ENCODE measurements at regions not wholly inside any gene's neighbourhood (a gene's known extent, or its start where the extent isn't known, plus 50 kb on each side); places are given as distances from the start of the nearest gene placed in this dataset.

DNA sequence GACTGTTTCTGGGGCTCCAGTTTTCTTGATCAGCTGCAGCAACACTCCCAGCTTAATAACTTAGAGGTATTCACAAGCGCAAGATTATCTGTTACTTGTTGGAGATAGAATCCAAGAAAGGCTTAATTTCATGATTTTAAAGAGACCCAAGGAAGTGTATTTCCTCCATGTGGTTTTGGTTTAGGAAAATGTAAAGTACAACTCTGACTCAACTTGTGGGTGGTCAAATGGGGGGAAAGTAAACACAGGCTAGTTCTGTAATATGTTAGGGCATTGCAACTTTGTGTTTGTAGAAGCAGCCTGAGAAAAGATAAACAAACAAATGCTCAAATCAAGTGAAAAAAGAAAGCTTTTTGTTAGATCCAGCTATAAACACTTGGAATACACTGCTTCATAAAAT lies 90.1 kb upstream of the COL3A1 start:
- no peak for TF ChIP-seq NR2C2 (CRISPR knock-in tag; IDR thresholded peaks at IDR 0.05)
- TF ChIP-seq, protein P1, sequence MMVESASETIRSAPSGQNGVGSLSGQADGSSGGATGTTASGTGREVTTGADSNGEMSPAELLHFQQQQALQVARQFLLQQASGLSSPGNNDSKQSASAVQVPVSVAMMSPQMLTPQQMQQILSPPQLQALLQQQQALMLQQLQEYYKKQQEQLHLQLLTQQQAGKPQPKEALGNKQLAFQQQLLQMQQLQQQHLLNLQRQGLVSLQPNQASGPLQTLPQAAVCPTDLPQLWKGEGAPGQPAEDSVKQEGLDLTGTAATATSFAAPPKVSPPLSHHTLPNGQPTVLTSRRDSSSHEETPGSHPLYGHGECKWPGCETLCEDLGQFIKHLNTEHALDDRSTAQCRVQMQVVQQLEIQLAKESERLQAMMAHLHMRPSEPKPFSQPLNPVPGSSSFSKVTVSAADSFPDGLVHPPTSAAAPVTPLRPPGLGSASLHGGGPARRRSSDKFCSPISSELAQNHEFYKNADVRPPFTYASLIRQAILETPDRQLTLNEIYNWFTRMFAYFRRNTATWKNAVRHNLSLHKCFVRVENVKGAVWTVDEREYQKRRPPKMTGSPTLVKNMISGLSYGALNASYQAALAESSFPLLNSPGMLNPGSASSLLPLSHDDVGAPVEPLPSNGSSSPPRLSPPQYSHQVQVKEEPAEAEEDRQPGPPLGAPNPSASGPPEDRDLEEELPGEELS (CRISPR knock-in tag; IDR thresholded peaks at IDR 0.05) = no peak
- no peak for TF ChIP-seq RELA (CRISPR knock-in tag; IDR thresholded peaks at IDR 0.05; ENCODE audit: borderline replicate concordance)
- TF ChIP-seq NFE2L1 (CRISPR knock-in tag; IDR thresholded peaks at IDR 0.05) = no peak
- no peak for TF ChIP-seq MYBL2 (CRISPR knock-in tag; IDR thresholded peaks at IDR 0.05)
- TF ChIP-seq PRRX2 (CRISPR knock-in tag; IDR thresholded peaks at IDR 0.05) = no peak
- TF ChIP-seq, protein P2, sequence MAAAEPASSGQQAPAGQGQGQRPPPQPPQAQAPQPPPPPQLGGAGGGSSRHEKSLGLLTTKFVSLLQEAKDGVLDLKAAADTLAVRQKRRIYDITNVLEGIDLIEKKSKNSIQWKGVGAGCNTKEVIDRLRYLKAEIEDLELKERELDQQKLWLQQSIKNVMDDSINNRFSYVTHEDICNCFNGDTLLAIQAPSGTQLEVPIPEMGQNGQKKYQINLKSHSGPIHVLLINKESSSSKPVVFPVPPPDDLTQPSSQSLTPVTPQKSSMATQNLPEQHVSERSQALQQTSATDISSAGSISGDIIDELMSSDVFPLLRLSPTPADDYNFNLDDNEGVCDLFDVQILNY (CRISPR knock-in tag; IDR thresholded peaks at IDR 0.05) = no peak
- no peak for TF ChIP-seq SP1 (CRISPR knock-in tag; conservative IDR thresholded peaks at IDR 0.05)
- H3K36me3 Mint-ChIP-seq = no peaks in the 10 kb centered on the region; the same call in 1 of the 2 replicates
- ChIA-PET CTCF (no interaction called here), POLR2A (no interaction called here)
- DNase-seq (ENCODE audit: low spot score) = no peak
- H3K4me3 Mint-ChIP-seq = no peak overlapping the region
- H3K27ac Mint-ChIP-seq = no peak overlapping the region
- H3K4me1 Mint-ChIP-seq = no peaks in the 10 kb centered on the region
- no peak for ATAC-seq
- peaks cover 7% of the 10 kb centered on the region for H3K9me3 Mint-ChIP-seq
- no peaks in the 10 kb centered on the region for H3K27me3 Mint-ChIP-seq (ENCODE audit: low read depth)

DNA sequence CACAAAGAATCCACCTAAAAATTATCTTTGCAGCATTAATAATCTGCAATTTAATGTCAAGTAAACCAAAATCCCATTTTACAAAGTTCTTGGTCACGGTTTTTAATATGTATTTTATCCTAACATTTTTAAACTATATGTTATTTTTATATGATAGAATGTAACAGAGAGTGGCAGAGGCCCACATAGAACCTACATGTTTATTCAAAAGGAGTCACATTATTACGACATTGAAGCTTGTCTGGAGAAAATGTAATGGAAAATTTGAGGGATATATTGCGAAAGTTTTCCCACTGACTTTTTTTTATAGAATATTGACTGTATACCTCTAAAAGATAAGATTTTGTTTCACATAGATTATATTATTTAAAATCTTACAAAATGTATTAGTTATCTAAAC lies 89.7 kb upstream of the COL3A1 start:
- Mint-ChIP-seq H3K36me3 (peaks cover 2% of the 10 kb centered on the region; the same call in 1 of the 2 replicates), H3K27ac (no peak overlapping the region), H3K9me3 (peaks cover 11% of the 10 kb centered on the region), H3K4me3 (no peak overlapping the region), H3K4me1 (no peaks in the 10 kb centered on the region), H3K27me3 (ENCODE audit: low read depth) (no peaks in the 10 kb centered on the region)
- ATAC-seq (no peak), DNase-seq (ENCODE audit: low spot score) (no peak)
- POLR2A ChIA-PET = no interaction called here
- TF ChIP-seq, protein P3, sequence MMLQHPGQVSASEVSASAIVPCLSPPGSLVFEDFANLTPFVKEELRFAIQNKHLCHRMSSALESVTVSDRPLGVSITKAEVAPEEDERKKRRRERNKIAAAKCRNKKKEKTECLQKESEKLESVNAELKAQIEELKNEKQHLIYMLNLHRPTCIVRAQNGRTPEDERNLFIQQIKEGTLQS (CRISPR knock-in tag; conservative IDR thresholded peaks at IDR 0.05) = no peak
- TF ChIP-seq CBFB (CRISPR knock-in tag; IDR thresholded peaks at IDR 0.05; ENCODE audit: low read depth) = no peak
- TF ChIP-seq, protein P4, sequence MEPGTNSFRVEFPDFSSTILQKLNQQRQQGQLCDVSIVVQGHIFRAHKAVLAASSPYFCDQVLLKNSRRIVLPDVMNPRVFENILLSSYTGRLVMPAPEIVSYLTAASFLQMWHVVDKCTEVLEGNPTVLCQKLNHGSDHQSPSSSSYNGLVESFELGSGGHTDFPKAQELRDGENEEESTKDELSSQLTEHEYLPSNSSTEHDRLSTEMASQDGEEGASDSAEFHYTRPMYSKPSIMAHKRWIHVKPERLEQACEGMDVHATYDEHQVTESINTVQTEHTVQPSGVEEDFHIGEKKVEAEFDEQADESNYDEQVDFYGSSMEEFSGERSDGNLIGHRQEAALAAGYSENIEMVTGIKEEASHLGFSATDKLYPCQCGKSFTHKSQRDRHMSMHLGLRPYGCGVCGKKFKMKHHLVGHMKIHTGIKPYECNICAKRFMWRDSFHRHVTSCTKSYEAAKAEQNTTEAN (CRISPR knock-in tag; IDR thresholded peaks at IDR 0.05) = no peak
- no peak for TF ChIP-seq GRHL2 (CRISPR knock-in tag; IDR thresholded peaks at IDR 0.05; ENCODE audit: insufficient replicate concordance, severe bottlenecking)
- CTCF ChIA-PET = no interaction called here

DNA sequence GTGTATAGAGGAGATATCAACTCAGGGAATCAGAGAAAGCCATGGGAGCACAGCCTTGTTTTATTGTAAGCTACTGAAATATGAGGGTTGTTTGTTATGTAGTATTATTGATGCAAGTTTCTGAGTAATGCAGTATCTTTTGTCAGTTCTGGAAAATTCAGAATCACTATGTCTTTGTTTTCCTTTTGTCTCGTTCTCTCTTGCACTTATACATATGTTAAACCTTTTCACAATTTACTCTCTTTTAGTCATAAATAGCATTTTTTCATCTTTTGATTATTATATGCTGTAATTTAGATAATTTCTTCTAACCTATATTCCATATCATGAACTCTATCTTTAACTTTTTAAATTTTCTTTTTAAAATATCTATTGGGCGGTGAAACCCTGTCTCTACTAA lies 85.0 kb upstream of the COL3A1 start:
- peaks cover 2% of the 10 kb centered on the region; the same call in 1 of the 2 replicates for H3K36me3 Mint-ChIP-seq
- ATAC-seq (no peak), DNase-seq (ENCODE audit: low spot score) (no peak)
- no peak overlapping the region for H3K27ac Mint-ChIP-seq
- TF ChIP-seq, protein P5, sequence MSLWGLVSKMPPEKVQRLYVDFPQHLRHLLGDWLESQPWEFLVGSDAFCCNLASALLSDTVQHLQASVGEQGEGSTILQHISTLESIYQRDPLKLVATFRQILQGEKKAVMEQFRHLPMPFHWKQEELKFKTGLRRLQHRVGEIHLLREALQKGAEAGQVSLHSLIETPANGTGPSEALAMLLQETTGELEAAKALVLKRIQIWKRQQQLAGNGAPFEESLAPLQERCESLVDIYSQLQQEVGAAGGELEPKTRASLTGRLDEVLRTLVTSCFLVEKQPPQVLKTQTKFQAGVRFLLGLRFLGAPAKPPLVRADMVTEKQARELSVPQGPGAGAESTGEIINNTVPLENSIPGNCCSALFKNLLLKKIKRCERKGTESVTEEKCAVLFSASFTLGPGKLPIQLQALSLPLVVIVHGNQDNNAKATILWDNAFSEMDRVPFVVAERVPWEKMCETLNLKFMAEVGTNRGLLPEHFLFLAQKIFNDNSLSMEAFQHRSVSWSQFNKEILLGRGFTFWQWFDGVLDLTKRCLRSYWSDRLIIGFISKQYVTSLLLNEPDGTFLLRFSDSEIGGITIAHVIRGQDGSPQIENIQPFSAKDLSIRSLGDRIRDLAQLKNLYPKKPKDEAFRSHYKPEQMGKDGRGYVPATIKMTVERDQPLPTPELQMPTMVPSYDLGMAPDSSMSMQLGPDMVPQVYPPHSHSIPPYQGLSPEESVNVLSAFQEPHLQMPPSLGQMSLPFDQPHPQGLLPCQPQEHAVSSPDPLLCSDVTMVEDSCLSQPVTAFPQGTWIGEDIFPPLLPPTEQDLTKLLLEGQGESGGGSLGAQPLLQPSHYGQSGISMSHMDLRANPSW (CRISPR knock-in tag; conservative IDR thresholded peaks at IDR 0.05; ENCODE audit: low read depth) = no peak
- TF ChIP-seq, protein P6, sequence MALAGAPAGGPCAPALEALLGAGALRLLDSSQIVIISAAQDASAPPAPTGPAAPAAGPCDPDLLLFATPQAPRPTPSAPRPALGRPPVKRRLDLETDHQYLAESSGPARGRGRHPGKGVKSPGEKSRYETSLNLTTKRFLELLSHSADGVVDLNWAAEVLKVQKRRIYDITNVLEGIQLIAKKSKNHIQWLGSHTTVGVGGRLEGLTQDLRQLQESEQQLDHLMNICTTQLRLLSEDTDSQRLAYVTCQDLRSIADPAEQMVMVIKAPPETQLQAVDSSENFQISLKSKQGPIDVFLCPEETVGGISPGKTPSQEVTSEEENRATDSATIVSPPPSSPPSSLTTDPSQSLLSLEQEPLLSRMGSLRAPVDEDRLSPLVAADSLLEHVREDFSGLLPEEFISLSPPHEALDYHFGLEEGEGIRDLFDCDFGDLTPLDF (CRISPR knock-in tag; IDR thresholded peaks at IDR 0.05) = no peak
- no peak overlapping the region for H3K4me3 Mint-ChIP-seq
- no peaks in the 10 kb centered on the region for H3K4me1 Mint-ChIP-seq
- H3K27me3 Mint-ChIP-seq (ENCODE audit: low read depth) = no peaks in the 10 kb centered on the region; the same call in 1 of the 2 replicates
- CTCF ChIA-PET = no interaction called here
- H3K9me3 Mint-ChIP-seq = peaks cover 23% of the 10 kb centered on the region
- POLR2A ChIA-PET = interaction anchor here (0.7 kb wide), 1 partner anchor 60 kb away, joined by 3 read pairs; no protein-coding TSS in a partner anchor

All from WTC11 (cell line).